ENCODE measurements at regions not wholly inside any gene's neighbourhood (a gene's known extent, or its start where the extent isn't known, plus 50 kb on each side); places are given as distances from the start of the nearest gene placed in this dataset.

DNA sequence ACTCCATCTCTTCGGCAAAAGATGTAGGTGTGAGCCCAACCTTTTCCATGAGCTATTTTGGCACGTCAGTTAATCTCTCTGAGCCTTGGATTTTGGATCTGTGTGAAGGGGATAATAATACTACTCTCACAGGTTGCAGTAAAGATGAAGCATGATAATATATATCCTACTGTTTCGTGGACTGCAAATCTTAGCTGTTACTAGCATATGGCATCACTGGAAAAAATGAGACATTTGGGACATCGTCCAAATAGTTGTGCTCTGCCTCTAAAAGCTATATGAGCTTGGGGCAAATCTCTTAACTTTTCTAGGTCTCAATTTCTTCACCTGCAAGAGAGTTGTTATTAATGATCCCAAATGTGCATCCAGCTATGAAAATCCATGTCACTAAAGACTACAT, 147.4 kb upstream of the ZRANB2 start:
- TF ChIP-seq, protein P1, sequence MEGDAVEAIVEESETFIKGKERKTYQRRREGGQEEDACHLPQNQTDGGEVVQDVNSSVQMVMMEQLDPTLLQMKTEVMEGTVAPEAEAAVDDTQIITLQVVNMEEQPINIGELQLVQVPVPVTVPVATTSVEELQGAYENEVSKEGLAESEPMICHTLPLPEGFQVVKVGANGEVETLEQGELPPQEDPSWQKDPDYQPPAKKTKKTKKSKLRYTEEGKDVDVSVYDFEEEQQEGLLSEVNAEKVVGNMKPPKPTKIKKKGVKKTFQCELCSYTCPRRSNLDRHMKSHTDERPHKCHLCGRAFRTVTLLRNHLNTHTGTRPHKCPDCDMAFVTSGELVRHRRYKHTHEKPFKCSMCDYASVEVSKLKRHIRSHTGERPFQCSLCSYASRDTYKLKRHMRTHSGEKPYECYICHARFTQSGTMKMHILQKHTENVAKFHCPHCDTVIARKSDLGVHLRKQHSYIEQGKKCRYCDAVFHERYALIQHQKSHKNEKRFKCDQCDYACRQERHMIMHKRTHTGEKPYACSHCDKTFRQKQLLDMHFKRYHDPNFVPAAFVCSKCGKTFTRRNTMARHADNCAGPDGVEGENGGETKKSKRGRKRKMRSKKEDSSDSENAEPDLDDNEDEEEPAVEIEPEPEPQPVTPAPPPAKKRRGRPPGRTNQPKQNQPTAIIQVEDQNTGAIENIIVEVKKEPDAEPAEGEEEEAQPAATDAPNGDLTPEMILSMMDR (IDR thresholded peaks at IDR 0.05; ENCODE audit: low read depth, low read length, poor library complexity, severe bottlenecking) = no peak
- TF ChIP-seq EZH2phosphoT487 (IDR thresholded peaks at IDR 0.05; ENCODE audit: borderline replicate concordance, low read length) = no peak
